Femur (tissue), 1 donor: ENCODE measurements at regions not wholly inside any gene's neighbourhood (a gene's known extent, or its start where the extent isn't known, plus 50 kb on each side); places are given as distances from the start of the nearest gene placed in this dataset.
"Not testable (repeated sequence)": the region's sequence is repeated elsewhere in the genome, so short reads cannot be mapped to it uniquely, and the experiment has no call there.

ENCODE experiments used
- DNase-seq: peaks from one replicate; pipeline ENCODE4 v3.0.0-alpha.2; 2017

DNA sequence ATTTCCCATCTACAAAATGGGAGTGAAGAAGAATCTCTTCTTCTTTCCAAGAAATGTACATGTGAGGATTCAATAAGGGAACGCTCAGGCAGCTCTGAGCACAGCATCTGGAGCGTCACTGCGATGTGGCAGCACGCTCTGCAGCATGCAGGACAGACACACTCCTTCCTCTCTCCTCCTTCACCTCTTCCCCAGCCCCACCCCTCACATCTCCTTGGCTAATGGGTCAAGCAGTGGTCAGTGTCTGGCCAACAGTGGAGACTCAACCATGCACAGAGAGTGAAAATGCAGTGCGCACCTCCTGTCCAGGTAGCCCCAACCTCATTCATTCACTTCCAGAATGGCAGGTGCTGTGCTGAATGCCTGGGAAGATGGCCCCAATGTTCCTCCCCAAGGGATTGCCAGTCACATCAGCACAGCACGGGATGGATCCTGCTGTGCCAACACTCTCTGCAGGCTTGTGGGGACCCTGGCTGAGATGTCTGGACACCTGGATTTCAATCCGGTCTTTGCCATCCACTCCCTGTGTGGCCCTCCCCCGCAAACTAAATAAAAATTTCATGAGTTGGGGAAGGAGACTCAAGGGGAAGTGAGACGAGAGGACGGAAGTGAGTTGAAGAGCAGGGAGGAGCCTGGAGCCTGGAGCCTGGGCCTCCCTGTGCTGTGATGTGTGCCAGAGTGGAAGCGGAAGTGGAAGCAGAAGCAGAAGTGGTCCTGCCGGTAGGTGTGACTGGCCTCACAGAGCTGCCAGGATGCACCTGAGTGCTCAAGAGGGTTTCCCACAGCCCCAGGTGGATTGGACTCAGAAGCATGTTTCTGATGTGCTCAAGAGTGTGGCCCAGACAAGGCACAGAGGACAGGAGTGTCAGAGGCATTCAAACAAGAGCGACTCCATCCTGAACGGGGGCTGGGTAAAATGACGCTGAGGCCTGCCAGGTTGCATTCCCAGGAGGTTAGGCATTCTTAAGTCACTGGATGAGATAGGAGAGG lies 163.9 kb downstream of the SMAD6 start:
- DNase-seq: peak; percentile 71

DNA sequence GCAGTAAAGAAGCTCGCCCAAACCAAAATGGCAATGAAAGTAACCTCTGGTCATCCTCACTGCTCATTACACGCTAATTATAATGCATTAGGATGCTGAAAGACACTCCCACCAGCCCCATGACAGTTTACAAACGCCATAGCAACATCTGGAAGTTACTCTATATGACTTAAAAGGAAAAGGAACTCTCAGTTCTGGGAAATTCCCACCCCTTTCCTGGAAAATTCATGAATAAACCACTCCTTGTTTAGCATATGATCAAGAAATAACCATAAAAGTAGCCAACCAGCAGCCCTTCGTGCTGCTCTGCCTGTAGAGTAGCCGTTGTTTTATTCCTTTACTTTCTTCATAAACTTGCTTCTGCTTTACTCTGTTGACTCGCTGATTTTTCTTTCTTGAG lies 164.6 kb downstream of the SMAD6 start:
- DNase-seq: no peak

DNA sequence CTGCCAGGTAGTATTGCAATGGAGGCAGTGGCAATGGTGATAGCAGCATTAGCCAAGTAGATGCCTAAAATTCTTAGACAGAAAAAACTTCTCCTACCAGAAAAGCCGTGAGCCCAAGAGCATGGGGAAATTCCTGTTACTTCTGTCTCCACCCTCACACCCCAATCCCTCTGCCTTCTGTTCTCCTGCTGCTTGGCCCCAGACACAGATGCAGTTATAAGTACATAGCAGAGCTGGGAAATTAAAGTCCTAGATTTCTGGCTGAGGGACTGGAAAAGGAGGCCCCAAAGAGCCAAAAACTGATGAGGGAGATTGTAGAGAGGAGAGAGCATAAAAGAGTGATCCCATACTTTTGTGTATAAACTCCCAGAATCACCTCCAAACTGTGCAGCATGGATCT lies 166.9 kb downstream of the SMAD6 start:
- DNase-seq: peak; percentile 31

DNA sequence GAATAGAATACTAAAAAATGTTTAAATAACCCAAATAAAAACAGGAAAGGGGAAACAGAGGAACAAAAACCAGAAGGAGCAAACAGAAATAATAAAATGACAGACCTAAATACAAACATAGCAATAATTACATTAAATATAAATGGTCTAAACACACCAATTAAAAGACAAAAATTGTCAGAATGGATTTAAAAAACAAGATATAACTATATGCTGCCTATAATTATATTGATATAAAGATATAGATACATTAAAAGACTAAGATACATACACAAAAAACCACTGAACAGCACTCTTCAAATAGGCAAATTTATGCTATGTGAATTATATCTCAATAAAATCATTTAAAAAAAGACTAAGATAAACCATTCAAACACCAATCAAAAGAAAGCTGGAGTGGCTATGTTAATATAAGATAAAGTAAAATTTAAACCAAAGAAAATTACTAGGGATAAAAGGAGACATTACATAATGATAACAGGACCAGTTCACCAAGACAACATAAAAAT lies 168.9 kb downstream of the SMAD6 start:
- DNase-seq: no peak

DNA sequence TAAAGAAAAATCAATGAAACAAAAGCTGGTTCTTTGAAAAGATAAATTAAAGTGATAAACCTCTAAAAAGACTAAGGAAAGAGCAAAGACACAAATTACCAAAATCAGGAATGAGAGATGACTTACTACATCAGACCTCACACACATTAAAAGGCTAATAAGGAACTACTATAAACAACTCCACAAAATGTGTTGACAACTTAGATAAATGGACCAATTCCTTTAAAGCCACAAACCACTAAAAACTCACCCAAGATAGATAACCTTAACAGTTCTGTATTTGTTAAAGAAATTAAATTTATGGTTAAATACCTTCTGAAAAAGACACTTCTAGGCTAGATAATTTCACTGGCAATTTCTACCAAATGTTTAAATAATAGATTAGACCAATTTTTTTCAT lies 170.4 kb downstream of the SMAD6 start:
- no peak for DNase-seq

DNA sequence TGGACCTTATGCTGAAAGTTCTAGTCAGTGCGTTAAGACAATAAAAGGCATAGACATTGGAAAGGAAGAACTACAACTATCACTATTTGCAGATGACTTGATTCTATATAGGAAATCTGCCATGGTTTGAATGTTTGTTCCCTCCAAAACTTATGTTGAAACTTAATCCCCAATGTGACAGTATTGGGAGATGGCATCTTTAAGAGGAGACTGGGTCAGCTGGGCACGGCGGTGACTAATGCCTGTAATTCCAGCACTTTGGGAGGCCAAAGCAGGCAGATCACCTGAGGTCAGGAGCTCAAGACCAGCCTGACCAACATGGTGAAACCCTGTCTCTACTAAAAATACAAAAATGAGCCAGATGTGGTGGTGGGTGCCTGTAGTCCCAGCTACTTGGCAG lies 171.3 kb downstream of the SMAD6 start:
- DNase-seq: not testable (repeated sequence)

DNA sequence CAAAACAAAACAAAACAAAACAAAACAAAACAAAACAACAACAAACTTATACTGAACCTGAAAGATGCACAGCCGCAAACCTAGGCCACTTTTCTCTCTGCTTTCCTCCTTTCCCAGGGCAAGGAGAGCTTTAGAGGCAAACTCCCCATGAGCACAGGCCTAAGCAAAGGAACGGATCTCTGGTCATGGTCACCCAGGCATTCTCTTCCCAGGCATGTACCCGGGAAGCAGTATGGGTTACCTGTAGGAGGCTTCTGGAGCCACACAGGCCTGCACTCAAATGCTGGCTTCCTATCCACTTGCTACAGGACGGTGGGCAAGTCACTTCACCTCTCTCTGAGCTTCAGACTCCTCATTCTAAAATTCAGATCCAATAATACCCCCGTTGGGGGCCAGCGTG lies 171.8 kb downstream of the SMAD6 start:
- no peak for DNase-seq

DNA sequence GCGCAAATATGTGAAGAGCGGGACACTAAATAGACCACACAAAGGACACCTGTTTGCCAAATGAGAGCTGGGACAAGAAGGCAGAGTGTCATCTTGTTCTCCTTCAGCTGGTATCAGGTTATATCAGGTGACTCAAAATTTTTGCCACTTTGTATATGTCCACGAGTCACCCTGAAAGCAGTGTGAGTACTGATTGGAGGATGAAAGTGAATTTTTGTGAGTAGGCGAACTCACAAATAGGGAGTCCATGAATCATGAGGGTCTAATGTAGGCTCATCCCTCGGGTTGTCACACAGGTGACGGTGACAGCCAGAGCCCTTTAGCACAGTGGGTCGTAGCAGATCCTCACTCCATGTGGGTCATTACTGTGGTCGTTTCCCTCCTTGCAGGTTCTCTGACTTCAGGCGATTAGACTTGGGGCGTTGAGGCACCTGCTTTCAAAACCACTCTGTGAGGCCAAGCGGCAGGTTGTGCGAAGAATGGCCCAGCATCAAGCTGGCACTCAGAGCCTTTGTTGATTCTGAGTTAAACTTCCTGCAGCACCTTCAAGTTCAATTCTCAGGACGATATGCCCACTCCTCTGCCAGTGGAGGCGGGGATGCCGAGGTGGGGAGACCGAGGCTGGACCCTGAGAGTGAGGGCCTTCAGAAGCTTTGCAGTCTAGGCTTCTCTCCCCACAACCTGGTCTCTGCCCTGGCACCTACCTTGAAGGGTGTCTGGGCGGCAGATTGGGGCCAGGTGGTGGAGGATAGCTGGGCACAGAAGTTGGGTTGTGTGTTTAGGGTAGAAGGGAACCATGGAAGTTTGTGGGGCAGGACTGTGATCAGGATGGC lies 173.8 kb downstream of the SMAD6 start:
- no peak for DNase-seq

DNA sequence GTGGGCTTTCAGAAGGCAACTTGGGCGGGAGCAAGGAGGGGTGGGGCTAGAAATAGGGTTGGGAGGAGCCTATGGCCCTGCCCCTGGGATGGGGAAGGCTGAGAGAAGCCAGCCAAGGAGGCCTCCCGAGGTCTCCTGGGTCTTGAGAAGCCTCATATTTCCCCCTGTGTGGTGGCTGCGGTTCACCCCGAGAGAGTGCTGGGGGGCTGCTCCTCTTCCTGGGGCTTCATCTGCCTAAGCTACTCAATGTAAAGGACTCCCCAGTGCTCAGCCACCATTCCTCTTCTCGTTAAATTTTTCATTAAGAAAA lies 174.3 kb downstream of the SMAD6 start:
- peak; percentile 21 for DNase-seq

DNA sequence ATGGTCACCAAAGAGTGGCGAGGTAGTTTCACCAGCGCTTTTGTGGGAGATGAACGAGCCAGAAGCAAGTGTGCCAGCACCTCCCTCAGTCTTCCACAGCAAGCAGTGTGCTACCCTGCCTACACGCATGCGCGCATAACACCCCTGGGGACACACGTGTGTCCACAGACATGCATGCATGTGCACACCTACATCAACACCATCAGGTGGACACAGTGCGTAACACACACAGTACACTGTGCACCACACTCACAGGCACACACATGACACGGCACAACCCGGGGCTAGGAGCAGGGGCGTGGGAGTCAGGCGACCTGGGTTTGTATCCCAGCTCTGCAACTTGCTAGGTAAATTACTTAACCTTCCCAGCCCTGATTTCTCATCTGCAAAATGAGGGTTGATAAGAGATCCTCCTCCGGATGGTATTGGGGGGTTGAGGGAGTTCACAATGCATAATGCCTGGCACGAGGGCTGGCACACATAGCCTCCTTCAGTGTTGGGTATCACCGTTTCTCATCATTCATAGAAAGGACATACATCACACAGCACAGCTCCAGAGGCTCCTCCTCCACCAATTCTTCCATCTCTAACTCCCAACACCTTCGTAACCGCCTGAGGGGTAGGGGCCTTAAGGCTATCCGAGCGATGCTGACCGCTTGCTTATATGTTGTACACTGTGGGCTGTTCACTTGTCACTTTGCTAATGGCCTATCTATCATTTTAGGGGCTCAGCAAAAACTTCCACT lies 174.9 kb downstream of the SMAD6 start:
- DNase-seq: no peak

DNA sequence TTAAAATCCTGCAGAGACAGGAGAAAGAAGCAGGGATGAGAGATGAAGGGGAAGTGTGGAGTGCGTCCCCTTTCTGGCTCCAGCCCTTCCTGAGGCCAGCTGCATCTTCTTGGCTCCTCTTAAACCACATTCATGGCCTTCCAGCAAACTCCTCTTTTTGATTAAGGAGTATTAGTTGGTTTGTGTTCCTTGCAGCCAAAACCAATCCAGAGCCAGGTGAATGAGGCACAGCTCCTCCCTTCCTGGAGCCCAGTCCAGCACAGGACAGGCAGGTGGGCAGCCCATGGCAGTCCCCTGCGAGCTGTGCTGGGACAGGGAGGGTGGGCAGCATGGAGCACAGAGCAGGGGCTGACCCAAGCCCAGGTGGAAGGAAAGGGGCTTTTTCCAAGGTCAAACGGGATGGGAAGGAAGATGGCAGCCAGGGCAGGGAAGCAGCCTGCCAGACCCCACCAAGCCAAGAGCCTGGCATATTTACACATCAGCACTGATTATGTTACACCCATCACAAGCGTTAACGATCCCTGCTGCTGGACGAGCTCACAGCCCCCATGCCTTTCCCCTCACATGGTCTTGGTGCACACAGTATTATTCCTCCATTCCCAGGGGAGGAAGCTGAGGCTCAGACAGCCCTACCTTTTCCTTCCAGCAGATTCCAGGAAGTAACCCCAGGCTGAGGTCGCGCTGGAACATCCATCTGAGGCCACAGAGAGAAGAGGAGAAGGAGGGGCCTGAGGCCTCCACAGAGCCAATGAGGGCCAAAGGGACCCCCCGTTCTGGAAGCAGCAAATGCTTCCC lies 175.6 kb downstream of the SMAD6 start:
- DNase-seq: peak; percentile 65

DNA sequence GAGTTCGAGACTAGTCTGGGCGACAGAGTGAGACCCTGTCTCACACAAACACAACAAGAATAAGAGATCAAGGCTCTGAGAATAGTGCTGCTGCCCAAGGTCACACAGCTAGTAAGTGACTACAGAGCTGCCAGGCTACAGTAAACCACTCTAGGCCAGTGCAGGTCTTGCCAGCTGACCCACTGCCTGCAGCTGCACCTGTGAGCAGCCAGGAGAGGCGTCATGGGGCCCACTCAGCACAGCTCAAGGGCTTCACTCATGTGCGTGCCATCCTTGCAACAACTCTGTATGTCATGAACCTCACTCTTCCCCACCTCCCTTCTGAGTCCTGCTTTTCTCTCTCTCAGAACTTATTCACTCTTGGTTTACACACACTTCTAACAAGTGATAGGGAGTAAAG lies 176.7 kb downstream of the SMAD6 start:
- DNase-seq: no peak

DNA sequence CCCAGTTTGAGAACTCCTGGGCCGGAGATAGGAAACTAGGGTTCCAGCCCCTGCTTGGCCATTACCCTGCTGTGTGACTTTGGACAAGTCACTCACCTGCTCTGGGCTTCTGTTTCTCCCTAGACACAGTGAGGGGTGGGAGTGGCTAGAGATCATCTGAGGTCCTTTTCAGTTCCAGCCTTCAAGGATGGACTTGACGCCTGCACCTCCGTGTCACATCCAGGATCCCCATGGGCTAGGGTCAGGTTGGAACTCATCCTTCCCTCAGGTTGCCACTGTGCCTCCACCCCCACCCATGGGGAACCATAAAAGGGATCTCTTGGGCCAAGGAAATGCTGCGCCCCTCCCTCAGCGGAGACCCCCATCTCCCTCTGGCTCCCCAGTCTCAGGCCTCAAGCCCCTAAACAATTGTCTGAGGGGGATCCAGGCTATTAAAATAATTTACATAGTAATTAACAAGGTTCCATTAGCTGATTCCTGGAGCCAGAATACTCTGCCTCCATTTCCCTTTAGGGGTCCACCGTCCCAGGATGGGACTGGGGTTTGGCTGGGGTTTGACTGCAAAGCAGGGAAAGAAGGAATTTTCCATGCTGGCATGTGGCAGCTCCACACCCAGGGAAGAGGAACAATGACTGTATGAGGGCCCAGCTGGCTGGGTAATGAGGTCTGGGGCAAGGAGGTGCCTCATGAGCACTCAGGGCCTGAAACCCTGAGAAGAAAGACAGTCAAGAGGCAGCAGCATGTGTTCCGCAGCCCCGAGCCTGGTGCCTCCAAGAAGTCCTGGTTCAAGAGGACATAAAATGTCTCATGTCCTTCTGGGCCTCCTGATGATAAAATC lies 177.7 kb downstream of the SMAD6 start:
- DNase-seq: no peak

DNA sequence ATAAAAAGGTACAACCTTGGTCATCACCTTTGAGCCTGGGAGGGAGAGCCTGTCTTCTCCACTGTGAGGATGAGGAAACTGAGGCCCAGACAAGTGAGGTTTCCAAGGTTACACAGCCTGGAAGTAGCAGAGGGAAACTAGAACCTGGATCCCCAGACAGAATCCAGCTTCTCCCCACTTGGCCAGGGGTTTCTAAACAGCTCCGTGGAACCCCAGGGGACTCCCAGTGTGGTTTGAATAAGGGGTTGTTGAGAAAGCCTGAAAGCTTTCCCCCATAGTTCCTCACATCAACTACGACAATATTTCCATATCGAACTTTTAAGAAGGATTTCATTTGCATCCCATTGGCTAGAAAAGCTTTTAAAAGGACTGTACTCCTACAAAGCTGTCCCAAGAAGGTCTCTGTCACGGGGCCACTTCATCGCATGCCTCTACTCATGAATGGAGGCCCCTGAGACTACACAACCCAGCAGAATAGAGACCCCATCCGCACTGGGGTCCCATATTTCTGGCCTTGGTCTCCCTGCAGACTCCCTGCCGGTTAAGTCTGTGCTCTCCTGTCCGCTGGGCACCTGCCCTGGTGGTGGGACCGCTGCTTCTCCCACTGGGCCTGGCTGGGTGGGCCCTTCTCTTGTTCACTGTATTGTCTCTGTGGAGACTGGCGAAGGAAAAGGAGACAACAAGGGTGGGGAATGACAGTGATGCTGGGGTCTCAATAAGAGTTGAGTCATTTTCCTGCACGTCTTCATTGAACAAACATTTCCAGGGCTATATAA lies 178.5 kb downstream of the SMAD6 start:
- DNase-seq: no peak

DNA sequence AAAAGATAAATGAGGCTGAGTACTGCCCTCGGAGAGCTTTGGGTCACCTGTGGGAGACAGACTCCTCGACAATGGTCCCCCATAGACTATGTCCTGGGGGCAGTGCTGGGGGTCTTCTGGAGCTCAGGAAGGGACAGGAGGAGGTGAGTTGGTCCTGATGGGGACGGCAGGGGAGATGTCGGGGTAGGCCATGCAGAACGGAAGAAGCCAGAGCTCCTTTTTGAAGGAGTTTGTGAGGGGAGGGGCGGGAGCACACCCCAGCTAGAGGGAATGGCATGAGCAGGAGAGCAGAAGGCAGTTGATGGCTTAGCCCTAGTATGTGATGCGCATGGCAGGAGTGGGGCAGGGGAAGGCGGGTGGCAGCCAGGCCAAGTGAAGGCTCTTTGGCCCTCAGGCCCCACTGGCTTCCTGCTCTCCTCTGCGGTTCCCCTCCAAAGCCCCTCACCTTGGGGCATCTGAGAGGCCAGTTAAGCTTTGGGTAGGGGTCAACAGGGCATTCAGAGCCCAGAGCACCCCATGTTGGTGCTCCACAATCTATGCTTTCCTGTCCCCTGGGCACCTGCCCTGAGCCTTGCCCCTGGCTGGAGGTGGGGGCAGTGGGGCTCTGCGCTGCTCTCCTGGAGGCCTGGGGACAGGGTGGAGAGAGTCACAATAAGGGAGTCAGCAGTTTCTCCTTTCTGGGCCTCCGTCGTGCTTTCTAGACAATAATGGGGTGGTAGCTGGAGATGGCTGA lies 179.3 kb downstream of the SMAD6 start:
- DNase-seq: no peak

DNA sequence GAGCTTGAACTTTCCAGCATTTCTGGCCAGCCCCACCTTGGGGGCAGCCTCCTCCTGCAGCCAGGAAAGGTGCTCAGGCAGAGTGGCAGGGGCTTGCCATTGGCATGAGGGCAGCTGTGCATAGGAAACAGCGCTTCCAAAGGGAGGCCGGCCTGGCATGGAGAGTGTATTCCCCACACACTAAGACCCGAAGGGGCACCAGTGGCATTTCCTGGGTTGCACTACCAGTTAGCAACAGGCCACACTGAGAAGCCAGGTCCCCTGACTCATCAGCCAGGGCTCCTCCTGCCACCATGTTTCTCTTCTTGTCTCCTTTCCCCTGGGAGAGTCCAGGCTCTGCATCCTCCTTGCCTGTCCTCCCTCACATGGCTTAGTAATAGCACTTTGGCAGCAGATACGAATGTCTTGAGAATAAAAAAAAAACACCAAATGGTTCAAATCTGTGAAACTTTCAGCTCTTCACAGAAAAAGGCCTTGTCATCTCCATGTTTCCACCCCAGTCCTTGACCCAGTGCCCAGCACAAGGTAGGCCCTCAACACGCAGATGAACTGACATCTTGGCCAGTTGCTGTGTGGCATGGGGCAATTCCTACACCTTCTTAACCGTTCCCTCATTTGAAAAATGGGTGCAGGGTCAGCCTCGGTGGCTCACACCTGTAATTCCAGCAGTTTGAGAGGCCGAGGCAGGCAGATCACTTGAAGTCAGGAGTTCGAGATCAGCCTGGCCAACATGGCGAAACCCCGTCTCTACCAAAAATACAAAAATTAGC lies 180.4 kb downstream of the SMAD6 start:
- DNase-seq: no peak

DNA sequence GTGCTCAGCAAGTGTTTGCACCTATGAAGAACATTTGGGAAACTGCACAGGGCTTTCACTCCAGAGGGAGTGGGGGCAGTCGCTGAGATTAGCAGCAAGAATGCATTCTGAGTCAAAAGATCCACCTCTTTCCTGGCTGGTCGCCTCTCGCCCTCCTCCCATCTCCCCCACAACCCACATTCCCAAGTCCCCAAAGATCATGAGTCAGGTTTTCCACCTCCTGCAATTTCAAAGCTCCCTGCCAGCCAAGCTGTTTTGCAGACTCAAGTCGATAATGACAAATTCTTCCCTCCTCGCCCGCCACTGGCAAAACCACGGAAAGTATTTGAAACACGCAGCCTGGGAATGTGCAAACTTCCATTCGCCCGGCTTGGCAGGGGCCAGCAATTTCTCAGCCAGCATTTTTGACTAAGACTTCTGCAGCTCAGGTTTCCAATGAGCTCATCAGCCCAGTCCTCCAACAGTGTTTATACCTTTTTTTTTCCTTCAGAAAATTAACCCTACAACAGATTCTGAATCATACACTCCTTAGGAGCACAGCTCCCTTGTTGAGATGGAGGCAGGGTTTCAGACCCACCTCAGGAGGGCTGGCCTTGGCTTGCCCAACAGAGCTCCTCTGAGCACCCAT lies 181.4 kb downstream of the SMAD6 start:
- DNase-seq: peak; percentile 98

DNA sequence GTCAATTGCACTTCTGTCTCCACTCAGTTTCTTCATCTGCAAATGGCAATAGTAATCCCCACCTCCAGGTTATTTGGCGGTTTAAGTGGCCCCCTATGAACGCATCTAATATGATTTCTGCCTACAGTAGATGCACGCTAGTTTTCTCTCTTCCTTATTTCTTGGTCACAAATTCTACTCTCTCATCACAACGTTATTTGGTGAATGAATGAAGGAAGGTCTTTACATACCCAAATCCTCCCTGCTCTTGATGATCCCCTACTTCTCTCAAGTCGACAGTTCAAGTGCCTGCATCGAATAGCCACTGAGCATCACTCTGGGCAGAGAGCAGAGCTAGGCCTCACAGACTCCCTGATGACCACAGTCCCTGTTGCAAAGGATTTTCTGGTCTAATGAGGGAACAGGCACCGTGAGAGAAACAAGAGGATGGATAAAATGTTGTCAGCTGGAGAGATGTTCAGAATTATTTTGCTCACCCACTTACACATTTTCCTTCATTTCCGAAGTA lies 181.2 kb upstream of the SMAD3 start:
- no peak for DNase-seq
